ENCODE measurements at regions not wholly inside any gene's neighbourhood (a gene's known extent, or its start where the extent isn't known, plus 50 kb on each side); places are given as distances from the start of the nearest gene placed in this dataset.

GRCh38 chr3:187963003-187963676 is 190.8 kb upstream of the LPP start:
- TF ChIP-seq REST (IDR thresholded peaks at IDR 0.05; ENCODE audit: insufficient read depth in 1 of 2, low read depth in 2 of 2, low read length in 2 of 2) (no peak), POLR2AphosphoS5 (IDR thresholded peaks at IDR 0.05; ENCODE audit: low read depth, low read length) (no peak)

All from PFSK-1 (cell line).